HG03159 (cell line): ENCODE measurements at regions not wholly inside any gene's neighbourhood (a gene's known extent, or its start where the extent isn't known, plus 50 kb on each side); places are given as distances from the start of the nearest gene placed in this dataset.

Source experiments
- ATAC-seq: cut with Tn5 transposase; IDR thresholded peaks from one replicate; pipeline ENCODE4 v1.9.1; 2021; ENCODE audit warnings: mild to moderate bottlenecking, moderate library complexity; ENCODE audit not compliant: unreplicated experiment

DNA sequence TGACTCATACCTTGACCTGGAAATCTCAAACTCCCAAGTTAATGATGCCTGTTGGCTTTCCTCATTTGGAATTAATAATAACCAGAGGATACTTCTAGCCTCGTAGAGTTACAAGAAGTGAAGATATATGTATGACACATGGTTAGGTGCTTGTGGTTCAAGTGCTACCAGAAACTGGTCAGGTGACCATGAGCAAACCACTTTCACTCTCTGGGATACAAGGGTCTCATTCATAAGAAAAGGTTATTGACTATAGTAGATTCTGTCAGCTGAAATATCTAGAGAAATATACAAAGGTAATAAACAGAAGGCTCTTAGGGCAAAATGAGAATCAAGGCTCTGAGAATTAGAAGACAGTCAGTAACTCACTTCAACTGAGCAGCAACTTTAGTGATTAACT is 233.3 kb downstream of the KCNA4 start:
- no peak for ATAC-seq

DNA sequence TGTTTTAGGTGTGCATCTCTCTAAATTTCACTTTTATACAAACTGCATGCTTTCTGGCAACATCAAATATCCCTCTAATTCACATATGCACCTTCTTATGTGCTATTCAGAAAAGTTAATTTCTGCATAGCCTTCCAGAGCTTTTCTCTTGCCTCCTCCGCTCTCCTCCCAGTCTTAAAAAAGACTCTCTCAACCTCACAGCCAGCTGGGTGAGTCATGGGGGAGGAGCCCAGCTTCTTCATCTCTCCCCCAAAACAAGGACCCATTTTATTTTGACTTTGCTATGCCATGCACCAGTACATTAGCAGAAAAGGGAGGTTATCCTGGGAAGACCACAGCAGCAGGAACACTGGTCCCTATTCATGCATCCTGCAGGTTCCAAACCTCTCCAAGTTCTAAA is 234.4 kb downstream of the KCNA4 start:
- ATAC-seq: no peak

DNA sequence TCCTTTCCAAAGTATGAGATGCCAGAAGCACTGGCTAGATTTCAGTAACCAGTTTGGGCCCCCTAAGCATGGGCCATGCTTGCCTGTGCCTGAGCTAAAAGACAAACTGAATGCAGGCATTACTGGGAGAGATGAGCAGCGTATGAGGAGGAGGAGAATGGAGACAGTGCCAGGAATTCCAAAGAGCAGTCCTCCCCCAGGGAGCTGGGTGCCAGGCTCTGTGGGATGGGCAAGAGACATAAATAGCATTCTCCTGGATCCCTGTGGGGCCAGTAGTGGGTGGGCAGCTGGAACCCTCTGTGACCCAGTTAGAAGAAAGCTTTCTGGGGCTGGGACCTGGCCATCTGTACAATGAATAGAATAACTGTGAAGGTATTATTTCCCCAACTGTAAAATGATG is 235.6 kb downstream of the KCNA4 start:
- no peak for ATAC-seq

DNA sequence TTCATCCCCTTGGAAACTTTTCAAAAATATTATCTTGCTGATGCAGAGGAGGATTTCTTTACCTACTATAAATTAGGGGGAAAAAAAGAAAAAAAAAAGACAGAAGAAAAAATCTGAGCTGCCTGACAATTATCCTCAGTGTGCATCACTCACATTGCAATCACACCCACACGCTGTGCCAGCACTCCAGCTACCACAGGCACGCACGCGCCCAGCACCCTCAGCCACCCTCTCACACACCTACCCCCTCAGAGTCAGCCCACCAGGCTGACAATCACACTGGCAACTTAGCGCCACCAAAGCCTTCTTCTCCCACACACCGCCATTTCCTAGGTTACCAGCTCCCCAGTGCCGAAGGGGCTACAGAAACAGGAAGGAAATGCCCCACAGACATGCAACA is 236.1 kb downstream of the KCNA4 start:
- no peak for ATAC-seq

DNA sequence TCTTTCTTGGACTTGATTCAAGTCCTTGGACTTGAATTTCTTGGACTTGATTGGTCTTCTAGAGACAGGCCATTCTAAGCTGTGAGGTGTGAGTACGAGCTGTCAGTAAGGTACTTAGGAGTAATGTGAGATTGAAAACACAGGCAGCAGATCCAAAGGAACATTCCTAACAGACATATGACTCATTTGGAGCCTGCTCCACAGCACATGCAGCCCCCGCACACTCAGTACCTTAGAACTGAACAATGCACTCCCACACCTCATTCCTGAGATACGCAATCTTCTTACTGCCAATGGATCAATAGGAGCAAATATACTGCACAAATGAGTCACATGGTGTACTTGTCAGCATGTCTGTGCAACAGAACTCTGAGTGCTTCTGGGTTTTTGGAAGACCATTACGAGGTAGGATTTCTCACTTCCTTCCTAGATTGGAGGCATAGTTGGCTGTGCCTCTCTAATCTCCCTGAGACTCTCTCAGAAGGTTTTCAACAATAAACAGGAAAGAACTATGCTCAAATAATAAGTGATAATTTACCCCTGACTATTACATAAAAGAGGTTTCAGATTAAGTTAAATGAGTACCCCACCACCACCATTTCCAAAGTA is 243.1 kb downstream of the KCNA4 start:
- ATAC-seq: no peak

DNA sequence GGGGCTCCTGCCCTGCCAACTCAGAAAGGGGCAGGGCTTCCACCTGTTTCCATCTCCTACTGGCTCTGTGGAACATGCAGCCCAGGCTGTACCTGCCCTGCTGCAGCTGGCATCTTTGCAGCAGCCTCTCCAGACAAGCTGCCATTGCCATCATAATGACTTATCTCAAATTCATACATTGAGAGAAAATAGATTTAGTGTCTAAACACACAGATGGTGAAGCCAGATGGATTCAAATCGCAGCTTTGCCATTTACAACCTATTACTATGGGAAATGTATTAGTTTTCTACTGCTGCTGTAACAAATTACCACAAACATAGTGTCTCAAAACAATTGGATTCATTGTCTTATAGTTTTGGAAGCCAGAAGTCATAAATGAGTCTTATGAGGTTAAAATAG is 260.0 kb downstream of the KCNA4 start:
- ATAC-seq: no peak

DNA sequence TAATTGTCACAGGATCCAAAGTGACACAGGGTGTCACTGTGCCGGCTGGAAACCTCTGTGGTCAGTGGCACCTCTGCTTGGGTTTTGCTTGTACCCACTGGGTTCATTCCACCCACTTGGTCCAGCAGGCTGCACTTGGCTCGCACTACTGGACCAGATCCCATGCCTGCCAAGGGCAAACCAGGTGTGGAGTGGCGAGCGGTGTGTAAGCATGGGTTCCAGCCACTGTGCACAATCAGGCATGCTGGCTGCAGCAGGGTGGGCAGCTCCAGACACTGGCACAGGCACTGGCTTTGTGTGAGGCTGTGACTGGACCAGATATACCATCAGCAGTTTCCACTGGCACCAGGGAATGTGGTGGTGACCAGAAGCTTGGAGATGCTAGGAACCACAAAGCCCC is 261.4 kb downstream of the KCNA4 start:
- ATAC-seq: no peak

DNA sequence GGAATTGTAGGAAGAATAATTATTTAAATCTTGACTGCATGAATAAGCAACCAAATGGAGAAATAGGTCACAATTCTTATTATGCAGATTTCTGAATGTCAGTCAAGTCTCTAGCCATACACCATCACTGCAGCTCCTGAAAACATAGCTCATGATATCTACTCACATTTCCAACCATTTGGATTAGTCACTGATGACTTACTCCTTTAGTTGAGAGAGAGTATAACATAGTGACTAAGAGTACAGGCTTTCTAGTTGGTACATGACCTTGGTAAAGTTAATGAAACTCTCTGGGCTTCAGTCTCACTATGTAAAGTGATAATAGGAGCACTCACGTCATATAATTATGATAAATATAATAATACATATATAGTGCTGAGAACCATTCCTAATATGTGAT is 265.2 kb downstream of the KCNA4 start:
- ATAC-seq: no peak

DNA sequence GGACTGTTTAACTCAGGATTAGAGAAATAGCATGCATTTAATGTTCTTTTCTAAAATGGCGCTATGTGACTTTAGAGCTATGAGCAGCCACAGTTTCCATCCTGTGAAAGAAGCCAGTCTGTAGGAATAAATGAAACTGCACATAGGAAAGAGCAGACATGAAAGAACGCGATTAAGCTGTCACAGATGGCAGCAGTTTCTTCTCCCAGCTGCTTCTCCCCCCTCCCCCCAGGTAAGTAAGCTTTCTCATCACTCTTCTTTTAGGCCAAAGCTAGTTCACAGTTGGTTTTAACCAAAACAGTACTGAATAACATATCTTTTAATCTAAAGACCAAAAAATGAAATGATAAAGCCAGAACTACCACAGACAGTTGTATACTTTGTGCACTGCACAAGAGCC is 266.4 kb downstream of the KCNA4 start:
- no peak for ATAC-seq

DNA sequence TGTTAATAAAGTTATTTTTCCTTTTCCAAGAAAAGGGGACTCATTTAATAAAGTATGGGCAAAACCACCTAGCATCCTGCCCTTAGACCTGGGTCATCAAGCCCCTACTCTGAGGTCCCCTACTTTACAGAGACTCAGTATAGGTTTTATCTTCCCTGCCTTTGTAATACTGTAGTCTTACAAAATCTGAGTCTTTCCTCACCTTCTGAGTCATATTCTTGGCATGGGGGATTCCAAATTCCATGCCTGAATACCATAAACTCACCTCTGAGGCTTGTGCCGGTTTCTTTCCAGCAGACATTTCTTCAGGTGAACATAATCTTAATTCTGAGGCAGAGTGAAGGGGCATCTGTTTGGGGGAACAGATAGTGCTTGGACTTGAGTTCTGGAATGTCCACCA is 282.5 kb downstream of the KCNA4 start:
- ATAC-seq: no peak

DNA sequence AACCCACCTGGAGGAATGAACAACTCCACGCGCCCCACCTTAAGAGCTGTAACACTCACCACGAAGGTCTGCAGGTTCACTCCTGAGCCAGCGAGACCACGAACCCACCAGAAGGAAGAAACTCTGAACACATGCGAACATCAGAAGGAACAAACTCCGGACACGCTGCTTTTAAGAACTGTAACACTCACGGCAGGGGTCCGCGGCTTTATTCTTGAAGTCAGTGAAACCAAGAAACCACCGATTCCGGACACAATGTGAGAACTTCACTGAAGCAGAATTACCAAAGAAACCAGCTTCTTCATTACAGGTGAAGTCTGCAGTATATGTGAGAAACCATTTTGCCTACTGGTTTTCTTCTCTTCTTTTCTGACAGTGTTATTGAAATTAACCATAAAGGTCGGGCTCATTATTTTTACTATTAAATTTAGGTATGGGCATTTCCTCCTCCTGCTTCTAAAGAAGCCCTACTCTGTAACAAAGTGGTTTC is 303.0 kb downstream of the KCNA4 start:
- ATAC-seq: no peak

DNA sequence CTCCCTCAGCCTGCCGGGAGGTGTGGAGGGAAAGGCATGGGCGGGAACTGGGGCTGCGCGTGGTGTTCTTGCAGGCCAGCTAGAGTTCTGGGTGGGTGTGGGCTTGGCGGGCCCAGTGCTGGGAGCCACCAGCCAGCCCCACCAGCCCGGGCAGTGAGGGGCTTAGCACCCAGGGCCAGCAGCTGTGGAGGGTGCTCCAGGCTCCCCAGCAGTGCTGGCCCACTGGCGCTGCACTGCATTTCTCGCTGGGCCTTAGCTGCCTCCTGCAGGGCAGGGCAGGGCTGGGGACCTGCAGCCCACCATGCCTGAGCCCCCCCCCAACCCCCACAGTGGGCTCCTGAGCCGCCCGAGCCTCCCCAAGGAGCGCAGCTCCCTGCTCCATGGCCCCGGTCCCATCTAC is 304.2 kb downstream of the KCNA4 start:
- no peak for ATAC-seq

DNA sequence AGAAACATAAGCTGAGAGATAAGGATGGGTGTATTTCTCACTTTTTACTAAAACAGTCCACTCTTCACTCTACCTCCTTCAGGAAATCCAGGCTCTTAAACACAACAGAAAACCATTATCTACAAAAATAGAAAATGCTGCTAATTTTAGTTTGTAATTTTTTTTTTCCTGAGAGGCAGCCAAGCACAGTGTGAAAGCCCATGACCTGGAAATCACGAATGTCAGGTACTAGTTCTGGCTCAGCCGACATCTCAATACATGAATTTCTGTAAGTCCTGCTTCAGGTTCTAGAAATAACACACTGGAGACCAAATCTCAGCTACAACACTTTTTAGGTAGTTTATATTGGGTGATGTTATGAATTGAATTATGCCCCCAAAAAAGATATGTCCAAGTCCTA is 308.9 kb downstream of the KCNA4 start:
- no peak for ATAC-seq

DNA sequence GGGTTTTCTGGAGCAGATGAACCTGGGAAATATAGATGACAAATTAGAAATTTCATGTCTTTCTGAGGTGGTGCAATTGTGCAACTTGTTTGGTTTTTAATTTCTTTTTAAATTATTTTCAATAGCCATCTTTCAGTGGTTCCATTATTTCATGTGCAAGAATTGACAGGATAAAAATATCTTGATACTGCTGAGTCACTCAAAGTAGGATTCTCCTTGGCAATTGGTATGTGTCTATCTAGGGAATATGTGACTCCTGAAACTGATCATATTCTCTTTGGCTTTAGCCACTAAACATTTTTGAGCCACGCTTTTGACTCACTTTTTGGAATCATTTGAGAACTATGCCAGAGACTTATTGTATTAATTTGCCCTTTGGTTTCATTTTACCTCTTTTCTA is 331.5 kb downstream of the KCNA4 start:
- no peak for ATAC-seq

DNA sequence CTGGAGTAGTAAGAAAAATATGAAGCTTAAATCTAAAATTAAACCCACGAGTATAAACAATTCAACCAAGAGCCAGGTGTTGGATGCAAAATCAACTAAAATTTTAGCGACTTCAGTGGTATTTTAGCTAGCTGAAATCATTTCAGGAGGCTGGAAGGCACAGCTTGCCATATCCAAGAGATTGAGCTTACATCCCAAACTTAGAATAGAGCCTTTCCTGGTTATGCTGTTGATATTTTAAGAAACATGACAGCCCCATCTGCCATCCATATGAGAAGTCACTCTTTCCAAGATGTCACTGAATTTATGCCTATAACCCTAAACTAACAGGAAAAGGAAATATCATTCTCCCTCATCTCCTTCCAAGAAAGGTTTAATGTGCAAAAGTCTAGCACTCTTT is 334.0 kb downstream of the KCNA4 start:
- ATAC-seq: no peak

DNA sequence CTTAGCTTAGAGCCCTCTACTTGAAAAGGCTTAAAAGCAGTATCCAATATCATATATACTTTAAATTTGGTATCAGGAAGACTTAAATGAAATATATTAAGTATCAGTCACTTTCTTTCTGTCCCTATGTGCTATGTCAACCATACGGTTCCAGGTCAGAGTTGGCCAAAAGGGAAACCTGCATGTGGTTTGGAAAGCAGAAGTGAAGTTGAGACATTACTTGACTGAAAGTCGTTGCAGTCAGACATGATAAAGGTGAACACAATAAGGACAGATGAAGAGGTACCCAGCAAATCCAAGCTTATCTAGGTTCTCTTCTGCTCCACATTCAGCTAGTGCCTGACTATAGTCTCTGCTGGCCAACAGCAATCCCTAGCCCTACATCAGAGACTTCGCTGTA is 336.8 kb downstream of the KCNA4 start:
- ATAC-seq: peak; percentile 97

DNA sequence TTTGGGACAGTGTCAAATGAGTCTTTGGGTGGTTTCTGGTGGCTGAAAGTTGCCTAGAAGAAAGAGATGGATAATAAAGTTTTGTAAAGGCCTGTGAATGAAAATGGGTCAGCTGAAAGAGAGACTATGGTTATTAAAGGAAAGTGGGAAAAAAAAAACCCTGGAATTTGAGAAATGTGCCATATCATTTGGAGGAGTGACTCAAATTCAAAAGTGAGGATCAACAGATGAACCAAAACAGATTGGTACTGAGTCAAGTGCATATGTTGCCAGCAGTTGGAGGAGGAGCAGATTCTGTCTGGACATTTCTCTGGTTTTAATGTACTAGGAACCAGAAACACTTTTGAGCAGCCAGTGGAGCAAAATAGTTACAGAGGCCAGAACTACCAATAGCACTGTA is 339.8 kb downstream of the KCNA4 start:
- no peak for ATAC-seq

DNA sequence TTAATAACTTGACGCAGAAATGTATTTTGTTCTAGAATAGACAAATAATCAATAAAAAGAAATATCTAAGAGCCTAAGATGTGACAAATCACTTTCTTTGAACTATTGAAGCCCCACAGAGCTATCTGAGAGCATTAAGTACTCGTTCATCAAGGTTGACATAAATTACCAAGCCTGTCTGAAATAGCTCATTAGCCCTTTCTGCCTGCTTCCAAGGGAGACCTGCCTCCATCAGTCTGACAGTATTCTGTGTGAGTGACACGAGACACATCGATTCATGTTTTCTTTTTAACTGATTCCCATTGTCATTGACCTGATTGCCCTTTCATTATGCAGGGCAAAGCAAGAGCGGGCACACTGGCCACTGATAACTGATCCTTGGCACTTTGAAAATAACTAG is 347.5 kb downstream of the KCNA4 start:
- ATAC-seq: no peak

DNA sequence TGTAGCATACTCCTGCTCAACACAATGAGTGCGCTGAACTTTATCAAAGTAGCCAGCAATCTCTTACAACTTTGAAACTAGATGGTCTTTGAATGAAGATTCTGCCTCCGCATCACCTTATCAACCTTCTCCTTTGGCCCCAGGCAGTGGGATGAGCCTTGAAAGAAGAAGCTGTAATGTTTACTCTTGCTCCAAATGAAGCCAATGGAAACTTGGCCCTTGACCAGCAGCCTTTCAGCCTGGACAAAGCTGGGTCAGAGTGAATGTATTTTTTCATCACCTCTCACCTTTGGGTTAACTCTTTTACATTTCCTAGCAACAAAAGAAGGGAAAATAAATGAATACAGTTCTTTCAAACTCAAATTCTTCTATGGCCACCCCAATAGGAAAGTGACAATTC is 359.1 kb downstream of the KCNA4 start:
- ATAC-seq: no peak

DNA sequence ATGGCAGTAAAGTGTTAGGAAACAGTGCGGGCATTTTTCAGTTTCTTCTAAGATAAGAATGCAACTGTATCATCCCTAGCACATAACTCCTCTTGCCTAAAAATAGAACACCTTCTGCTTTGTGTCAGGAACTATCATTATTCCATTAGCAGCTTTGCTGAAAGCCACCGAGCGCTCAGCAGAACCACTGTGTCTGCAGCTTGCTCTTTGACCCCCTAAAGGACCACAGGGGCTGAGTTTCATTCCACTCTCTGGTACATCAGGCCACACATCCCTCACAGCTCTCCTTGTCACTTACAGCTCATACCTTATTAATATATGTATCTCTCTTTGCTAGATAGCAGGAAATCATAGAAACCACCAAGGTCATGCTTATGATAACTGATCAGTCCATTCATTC is 360.2 kb downstream of the KCNA4 start:
- no peak for ATAC-seq

DNA sequence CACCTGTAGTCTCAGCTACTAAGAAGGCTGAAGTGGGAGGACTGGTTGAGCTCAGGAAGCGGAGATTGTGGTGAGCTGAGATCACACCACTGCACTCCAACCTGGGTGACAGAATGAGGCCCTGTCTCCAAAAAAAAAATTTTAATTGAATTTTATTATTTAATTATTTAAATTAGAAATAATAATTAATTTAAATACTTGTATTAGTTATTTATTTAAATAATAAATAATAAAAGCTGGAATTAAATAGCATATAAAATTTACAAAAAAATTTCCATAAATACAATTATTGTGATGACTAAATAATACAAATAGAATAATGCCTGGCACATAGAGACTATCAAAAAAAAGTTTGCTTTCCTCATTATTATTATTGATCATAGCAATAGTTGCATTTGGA is 371.5 kb downstream of the KCNA4 start:
- no peak for ATAC-seq

DNA sequence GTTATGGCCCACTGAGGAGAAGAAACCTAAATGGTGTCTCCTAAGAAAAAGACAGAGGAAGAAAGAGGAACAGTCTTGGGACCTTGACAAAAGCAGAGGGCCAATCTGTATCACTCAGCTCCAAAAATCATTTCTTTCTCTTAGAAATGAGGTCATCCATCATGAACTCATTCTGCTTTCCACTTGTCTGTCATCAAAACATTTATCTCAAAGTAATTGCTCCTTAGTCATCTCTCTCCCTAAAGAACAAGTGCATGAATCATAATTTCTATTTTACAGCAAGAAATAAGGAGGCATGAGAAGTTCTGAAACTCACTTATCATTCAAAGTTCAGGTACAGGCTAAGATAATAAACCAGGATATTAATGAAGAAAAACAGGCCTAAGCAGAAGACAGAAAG is 375.6 kb downstream of the KCNA4 start:
- no peak for ATAC-seq

DNA sequence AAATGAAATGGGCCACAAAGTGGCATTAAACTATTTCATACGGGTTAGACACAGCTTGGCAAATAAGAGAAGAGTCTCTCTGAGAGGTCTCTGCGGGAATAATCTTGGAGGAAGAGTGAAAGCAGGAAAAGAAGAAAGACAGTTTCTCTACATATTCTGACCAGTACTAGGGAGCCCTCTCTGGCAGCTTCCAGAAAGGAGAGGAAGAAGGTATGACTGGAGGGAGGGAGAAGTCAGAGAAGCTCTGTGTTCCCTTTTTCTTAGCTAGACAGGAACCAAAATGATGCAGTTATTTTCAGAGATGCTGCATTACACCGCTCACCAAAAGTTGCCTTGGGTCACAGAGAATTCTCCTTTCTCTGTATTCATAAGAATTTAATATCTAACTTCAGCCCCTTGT is 382.1 kb downstream of the KCNA4 start:
- ATAC-seq: no peak

DNA sequence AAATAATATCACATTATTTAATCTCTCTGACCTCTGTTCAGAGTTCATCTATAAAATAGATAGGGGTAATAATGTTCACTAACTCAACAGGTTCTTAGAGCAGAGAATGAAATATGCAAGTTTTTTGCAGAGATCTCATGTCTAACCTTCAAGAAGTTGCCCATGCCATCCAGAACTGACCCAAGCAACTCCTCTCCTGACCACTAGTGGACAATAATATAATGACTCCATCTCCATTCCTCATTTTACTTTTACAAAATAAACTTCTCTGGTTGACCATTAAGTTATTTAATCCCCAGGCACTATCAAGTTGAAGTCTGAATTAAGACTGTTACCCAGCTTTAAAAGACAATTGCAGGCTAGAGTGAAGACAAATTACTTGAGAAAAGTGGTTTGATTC is 382.6 kb downstream of the KCNA4 start:
- ATAC-seq: no peak
